GM21515 (cell line): ENCODE measurements at regions not wholly inside any gene's neighbourhood (a gene's known extent, or its start where the extent isn't known, plus 50 kb on each side); places are given as distances from the start of the nearest gene placed in this dataset.
"Not testable (repeated sequence)": the region's sequence is repeated elsewhere in the genome, so short reads cannot be mapped to it uniquely, and the experiment has no call there.

Experiments
- ATAC-seq: cut with Tn5 transposase; IDR thresholded peaks from one replicate; pipeline ENCODE4 v1.9.1; 2021; ENCODE audit not compliant: unreplicated experiment

DNA sequence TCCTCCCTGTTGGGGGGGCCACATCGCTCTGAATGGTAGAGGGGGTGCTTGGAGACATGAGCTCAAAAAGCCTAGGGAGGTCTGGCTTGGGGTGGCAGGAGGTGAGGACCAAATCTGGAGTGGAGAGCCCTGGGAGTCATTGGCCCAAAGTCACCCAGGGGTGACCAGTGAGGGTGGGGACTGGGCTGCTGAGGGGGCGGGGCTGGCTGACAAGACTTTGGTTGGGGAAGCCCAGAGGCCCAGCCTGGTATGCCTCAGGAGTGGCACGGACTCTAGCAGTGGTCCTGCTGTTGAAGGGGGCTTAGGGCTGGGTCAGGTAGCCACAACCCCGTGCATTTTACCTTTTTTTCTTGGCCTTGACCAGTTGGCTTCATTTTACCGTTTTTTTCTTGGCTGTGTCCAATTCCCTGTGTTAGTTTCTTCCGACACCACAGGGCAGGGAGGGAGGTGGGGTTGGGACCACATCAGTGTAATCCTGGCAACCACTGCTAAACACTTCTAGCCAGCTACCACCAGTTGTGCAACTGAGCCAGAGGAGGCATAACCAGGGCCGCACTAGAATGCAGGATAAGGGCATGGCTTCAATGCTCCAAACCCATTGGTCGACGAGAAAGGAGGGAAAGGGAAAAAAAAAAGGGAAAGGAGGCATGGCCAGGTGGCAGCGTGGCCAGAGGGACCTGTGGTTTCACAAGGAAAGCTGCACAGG is 105.3 kb upstream of the C2CD4B start:
- ATAC-seq = no peak

DNA sequence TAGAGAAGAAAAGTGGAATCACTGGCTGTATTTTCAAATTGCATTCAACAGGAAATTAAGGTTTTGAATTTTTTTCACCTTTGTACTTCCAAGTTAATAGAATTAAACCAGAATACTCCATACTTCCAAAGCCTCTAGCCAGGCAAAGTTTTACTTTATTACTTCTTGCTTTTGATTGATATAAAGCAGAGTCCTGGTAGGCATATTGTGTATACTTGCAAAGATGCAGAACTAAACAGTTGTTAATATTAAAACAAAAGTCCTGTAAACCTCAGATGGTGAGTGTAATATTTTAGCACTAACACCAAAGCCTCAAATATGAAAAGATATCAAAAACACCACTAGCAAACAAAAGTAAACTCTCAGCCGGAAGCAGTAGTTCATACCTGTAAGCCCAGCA is 107.2 kb upstream of the C2CD4B start:
- ATAC-seq = no peak

DNA sequence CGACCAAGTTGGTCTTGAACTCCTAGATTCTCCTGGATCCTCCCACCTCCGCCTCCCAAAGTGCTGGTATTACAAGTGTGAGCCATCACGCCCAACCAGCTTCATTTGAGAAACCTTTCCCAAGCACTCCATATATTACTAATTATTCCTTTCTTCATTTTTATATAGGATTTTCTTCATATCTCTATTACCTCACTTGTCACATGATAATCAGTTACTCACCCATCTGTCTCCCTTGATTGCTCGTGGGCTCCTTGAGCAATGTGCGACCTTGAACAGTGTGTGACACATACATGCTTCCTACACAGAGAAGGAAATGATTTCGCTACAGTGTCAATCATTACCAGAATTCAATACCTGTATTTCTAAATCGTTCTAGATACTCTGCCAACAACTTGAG is 110.7 kb upstream of the C2CD4B start:
- no peak for ATAC-seq

DNA sequence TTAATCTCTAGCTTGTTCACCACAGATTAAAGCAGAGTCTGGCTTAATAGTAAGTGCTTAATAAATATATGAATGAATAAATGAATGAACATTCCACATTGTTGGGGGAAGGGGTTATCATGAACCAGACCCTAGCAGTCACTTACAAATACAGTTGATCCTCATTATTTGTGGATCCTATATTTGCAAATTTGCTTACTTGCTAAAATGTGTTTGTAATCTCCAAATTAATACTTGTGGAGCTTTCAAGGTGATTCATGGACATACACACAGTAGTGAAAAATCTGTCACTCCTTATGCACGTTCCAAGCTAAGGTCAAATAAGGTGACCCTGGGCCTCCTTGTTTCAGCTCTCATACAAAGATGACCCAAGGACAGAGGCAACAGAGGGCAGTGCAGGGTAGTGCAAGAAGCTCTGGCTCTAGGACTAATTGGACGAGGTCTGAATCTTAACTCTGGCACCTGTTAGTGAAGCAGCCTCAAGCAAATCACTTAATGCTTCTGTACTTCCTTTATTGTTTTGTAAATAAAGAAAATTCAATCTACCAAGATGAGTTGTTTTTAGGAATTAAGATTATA is 112.8 kb upstream of the C2CD4B start:
- no peak for ATAC-seq

DNA sequence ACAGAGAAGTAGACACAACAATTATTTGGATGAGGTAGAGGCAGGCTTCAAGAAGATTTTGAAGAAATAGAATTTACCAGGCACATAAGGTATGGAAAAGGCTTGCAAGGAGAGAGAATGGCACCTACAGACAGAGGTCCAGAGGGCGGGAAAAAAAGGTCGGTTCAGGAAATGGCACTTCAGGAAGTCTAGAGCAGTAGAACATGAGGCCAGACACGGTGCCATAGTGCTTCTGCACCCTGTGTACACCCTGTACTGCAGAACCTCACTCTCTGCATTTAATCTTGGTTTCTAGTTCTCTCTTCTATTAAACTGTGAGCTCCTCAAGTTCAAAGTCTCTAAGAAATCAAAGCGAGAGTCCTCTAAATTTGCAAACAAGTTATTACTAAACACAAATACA is 113.4 kb upstream of the C2CD4B start:
- ATAC-seq = no peak

DNA sequence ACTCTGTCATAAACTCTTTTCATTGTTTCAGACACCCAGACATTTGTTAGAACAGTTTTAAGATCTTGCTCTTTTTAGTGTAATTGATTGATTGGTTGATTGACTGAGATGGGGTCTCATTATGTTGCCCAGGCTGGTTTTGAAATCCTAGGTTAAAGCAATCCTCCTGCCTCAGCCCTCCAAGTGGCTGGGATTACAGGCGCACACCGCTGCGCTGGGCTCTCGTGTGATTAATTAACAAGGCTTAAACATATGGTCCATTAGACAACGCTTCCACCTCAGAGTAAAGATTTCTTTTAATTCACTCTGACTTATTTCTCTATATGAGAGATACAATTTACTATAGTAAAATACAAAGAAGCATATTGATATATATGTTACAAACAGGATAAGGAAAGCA is 114.0 kb upstream of the C2CD4B start:
- ATAC-seq = no peak

DNA sequence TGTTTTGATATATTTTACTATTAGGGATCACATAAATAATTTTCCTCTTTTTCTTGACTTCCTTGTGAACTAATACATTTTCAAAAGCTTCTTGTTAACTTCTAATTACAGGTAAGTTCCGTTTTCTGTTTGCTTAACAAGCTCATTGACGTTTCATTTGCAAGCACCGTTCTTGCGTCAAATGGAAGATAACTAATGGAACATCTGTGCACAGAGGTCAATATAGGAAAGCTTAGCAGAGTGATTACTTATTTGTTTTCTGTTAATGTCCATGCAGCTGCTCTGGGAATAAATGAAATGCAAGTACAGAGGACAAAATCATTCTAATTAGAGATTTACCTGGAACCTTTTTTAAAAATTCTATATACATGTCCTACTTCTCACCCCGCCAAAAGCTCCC is 115.5 kb upstream of the C2CD4B start:
- no peak for ATAC-seq

DNA sequence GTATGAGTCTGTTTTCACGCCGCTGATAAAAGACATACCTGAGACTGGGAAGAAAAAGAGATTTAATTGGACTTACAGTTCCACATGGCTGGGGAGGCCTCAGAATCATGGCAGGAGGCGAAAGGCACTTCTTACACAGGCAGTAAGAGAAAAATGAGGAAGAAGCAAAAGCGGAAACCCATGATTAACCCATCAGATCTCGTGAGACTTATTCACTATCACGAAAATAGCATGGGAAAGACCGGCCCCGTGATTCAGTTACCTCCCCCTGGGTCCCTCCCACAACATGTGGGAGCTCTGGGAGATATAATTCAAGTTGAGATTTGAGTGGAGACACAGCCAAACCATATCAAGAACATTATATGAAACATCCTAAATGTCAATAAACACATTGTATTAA is 116.7 kb upstream of the C2CD4B start:
- not testable (repeated sequence) for ATAC-seq

DNA sequence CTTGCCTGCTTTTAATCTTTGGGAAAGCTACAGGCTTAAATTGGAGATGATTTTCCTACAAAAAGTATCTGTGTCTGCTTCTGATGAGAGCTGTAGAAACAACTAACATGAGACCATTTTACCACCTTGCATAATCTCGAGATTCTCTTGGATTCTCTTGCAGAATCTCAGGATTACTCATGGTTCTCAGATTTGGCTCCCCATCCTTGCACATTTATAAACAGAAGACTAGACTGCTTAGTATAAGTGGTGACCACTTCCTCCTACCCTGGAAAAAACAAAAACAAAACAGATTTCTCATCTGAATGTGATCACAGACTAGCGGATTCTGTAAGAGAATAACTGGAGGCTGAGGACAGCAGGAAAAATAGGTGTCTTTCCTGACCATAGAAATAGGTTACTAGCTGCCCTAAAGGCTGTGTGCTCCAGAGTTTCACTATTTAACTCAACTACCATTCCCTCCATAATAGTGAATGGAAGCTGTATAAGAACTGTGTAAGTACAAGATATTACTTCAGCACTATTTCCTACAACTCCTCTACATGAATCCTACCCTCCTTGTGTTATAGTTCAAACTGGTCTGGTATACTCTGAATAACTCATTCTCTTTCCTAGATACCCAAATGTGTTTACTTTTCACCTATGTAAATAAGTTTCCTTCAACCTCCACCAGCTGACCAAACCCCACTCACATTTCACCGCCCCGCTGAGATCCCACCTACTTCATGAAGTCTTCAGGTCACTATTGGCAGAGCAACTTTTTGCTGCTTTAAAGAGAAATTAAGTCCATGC is 122.2 kb upstream of the C2CD4B start:
- no peak for ATAC-seq

DNA sequence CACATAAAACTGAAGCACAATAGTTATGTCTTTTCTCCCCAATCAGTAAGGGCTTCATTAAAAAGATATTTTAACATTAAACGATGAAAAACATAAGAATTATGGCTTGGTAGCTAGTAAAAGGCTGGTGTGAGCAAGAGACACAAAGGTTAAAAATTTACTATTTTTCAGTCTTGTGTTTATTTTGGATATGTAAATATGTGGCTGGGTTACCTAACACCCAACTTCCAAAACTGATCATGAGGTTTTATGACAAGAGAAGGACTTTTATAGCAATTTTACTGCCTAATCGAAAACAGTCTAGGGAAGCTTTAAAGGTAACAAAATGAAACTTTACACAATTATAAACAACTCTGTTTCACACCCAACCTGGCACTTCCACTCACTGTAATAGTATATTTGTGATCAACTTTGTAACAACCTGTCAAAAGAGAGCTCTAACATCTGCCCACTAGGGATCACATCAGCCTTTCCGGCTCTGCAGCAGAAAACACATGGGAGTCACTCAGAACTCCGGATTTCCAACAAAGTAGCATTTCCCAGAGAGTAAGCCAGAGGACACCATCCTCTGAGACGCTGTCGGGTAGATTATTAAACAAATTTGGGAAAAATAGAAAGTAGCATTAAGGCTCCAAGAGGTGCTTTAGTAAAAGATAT is 123.4 kb upstream of the C2CD4B start:
- ATAC-seq = no peak

DNA sequence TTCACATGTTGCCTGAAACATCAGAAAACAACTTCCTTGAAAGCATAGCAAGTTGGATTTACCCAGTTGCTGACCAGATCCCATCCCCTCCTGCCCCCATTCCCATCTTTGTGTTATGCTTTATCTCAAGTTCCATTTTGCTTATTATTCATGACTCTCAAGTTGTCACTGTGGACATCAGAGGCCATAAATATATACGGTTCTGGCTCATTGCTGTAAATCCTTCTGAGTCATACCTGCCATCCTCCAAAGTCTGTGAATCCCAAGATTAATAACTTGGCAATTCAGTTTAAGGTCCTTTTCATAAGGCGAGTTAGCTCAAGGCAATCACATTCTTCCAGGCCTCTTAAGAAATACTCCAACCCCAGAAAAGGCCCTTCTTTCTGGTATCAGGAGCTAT is 126.2 kb upstream of the C2CD4B start:
- ATAC-seq = no peak

DNA sequence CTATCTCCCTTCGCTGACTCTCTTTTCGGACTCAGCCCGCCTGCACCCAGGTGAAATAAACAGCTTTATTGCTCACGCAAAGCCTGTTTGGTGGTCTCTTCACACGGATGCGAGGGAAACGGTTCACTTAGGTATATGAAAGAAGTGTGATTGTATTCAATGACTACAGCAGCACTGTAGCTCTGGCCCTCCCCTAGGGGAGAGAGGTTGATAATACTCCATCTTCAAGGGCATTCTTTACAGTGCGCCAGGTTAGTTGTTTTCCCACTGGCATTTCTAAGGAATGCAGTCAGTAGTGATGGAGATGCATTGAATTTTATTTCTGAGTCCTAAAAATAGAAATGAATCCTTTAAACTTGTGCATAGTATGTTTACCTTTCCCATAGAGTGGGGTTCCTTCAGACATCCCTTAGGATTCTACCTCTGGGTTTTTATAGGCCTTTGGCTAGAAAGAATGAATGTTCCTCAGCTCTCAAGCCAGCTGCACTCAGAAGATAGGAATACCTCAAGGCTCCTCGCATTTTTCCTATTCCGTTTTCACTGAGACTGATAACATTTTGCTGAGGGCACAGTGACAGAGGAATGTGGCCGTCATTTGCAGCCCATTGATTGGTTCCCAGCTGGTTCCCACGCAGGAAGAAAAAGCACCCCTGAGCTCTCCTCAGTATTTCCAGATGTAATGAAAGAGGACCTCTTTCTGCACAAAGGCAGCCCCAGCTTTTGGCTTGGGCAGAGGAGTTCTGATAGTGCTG is 131.8 kb upstream of the C2CD4B start:
- ATAC-seq = no peak

DNA sequence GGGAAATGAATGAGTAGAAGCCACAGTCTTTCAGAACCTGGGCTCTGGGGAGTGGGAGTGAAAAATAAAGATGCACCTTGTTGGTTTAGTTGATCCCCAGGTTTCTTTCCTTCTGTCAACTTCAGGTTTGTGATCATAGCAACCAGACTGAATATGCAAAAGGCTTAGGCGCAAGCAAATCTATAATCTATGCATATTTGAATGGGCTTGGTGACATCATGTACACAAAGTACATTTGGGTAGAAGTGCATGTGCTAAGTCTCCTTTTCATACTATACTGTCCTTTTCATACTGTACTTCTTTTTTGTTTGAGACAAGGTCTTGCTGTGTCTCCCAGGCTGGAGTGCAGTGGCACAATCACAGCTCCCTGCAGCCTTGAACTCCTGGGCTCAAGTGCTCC is 132.4 kb upstream of the C2CD4B start:
- ATAC-seq = no peak

DNA sequence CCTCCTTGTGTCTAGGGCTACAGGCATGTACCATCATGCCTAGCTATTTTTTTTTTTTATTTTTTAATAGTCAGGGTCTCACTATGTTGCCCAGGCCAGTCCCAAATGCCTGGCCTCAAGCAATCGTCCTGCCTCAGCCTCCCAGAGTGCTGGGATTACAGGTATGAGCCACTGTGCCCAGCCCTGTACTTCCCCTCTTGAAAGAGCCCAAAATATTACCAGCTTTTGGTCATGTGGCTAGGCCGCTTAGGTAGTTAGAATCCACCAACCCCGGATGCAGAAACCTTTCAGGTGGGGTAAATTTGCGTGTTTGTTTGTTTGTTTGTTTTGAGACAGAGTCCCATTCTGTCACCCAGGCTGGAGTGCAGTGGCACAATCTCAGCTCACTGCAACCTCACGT is 132.8 kb upstream of the C2CD4B start:
- ATAC-seq = no peak

DNA sequence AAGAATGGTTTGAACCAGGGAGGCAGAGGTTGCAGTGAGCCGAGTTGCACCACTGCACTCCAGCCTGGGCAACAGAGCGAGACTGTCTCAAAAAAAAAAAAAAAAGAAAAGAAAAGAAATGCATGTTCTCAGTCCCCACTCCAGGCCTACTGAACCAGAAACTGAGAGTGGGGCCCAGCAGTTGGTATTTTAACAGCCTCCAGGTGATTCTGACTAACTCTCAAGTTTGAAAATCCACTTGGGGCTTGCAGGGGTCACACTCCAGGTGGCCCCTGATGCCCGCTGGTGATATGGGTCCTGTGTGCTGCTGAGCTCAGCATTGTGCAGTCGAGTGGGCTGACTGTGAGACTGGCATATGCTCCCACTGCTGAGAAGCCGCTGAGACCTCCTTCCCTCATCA is 133.7 kb upstream of the C2CD4B start:
- ATAC-seq = no peak

DNA sequence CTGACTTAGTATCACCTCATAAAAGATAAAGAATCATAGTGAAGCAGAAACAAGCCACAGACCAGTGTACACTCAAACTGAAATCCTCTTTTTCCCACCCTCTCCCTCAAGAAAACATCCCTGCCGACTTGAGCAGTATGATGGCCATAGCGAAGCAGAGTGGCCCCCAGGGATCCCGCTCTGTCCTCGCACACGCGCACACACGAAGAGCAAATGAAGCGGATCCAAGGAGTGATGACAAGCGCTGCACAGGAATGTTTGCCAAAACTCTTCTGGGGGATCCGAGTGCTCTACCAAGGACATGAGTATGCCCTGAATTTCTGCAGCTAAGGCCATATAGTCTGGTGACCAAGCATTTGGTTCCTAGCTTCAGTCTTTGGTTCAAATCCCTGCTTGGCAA is 134.5 kb upstream of the C2CD4B start:
- ATAC-seq = no peak

DNA sequence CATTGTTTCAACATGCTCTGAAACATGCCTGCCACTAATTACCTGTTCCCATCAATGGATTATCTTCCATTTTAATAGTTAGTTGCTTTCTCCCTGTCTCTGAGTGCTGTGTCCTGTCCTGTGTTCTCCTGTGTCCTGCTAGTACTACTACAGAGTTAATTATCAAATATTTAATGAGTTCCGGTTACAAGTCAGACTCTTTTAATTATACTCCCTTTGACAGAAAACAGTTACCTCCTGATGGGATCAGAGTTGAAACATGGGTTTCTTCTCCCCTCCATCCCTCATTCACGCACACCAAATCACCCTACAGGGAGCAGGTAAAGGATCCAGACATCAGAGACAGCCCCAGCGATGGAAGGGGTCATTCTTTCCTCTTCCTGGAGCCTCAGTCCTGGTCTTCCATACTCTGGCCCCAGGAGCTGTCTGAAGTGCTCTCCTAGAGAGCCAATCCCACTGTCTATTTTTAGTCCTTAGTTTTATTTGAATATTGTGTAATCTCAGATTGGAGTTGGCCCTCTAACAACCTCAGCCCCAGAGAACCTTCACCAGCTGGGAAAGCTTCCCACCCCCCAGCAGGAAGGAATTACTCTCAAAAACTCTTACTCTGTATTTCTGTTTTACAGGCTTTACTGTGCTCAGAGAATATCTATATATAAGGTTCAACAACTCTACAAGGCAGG is 137.0 kb upstream of the C2CD4B start:
- no peak for ATAC-seq

DNA sequence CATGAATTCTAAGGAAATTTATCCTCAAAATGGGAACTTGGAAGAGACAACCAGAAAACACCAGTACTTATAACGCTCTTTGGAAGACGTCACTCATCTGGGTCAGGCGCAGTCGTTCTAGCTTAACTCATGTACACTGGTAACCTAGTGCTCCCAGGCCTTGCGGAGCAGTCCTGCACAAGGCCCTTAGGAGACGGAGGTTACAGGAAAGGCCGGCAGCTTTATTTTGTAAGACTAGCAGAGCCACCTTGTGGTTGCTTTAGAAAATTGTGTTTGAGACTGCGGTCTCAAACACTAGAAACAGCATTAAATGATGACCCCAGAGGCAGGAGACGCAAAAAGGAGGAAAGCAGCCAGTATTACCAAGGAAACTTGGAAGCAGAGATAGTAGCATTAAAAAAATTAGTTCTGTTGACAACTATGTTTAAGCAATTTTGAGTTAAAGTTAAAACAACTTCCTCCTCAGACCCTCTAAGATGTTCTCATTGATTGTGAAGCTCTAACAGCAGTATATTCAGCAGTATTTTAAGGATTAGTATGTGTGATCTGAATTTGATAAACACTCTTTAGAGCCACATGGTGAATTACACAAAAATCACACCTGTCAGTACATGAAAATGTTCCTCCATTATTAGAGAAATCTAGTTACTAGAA is 141.9 kb upstream of the C2CD4B start:
- ATAC-seq = no peak

DNA sequence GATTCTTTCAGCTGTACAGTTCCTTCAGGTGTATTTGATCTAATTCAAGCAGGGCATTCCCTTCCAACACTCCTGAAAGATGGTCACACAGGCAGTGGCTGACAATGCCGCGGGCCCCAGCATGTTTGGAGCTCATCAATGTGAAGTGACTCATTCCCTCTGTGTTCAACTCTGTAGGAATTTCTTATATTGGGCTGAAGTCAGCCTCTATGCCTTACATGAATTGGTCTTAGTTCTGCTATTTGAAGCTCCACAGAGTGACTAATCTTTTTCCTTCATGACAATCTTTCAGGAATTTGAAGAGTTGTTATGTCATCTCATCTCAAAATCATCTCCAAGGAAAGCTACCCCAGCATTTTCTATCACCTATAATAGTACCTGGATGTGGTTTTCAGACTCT is 142.5 kb upstream of the C2CD4B start:
- no peak for ATAC-seq

DNA sequence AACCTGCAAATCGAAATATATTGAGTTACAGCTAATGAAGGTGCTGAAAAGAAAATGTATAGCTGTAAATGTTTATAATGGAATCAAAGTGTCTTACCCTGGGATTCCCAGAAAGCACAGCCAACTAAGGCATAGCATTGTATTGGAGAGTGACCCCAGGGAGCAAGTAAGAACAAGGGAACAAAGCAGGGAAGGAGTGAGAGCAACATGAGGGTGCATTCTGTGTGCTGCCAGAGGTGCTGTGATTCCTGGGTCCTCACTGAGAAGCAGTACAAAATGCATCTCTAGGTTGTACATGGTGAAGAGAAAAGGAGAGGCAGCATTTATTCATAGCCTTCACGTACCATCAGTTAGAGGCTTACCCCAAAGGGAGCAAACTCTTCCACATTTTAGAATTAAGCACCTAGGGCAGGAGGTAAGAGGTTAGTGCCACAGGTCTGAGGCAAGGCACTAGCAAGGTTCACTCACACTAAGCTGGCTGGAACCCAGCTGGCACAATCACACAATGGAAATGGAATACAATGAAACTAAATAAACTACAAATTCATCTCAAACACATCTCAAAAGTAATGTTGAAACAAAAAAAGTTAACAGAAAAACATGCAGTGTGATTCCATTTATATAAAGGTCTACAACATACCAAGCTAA is 151.5 kb upstream of the C2CD4B start:
- no peak for ATAC-seq
